ENCODE measurements at regions not wholly inside any gene's neighbourhood (a gene's known extent, or its start where the extent isn't known, plus 50 kb on each side); places are given as distances from the start of the nearest gene placed in this dataset.

GRCh38 chr5:169426784-169427183 is 125.8 kb upstream of the SLIT3 start:
- Mint-ChIP-seq H3K4me1 (peaks cover 13% of the 10 kb centered on the region), H3K9me3 (peaks cover 3% of the 10 kb centered on the region), H3K4me3 (no peak overlapping the region), H3K27ac (no peak overlapping the region), H3K36me3 (ENCODE audit: low read depth) (no peaks in the 10 kb centered on the region), H3K27me3 (ENCODE audit: low read depth) (no peaks in the 10 kb centered on the region)
- no peak for TF ChIP-seq CTCF (IDR thresholded peaks at IDR 0.05; ENCODE audit: unreplicated experiment in 3 of 3)

GRCh38 chr5:169424670-169425378 is 123.9 kb upstream of the SLIT3 start:
- Mint-ChIP-seq H3K36me3 (ENCODE audit: low read depth) (no peaks in the 10 kb centered on the region), H3K27ac (no peak overlapping the region), H3K9me3 (peaks cover 3% of the 10 kb centered on the region), H3K4me3 (no peak overlapping the region), H3K27me3 (ENCODE audit: low read depth) (peaks cover 6% of the 10 kb centered on the region), H3K4me1 (peaks cover 3% of the 10 kb centered on the region)
- TF ChIP-seq CTCF (IDR thresholded peaks at IDR 0.05; ENCODE audit: unreplicated experiment in 3 of 3): no peak

- Mint-ChIP-seq H3K36me3 (ENCODE audit: low read depth) (no peaks in the 10 kb centered on the region), H3K4me1 (no peaks in the 10 kb centered on the region), H3K9me3 (peaks cover 2% of the 10 kb centered on the region), H3K27me3 (ENCODE audit: low read depth) (peaks cover 10% of the 10 kb centered on the region), H3K27ac (no peak overlapping the region), H3K4me3 (no peak overlapping the region)
- no peak for TF ChIP-seq CTCF (IDR thresholded peaks at IDR 0.05; ENCODE audit: unreplicated experiment in 3 of 3)
Observed at GRCh38 chr5:169424279-169424655, 123.3 kb upstream of the SLIT3 start.

GRCh38 chr5:169423580-169424278 is 122.8 kb upstream of the SLIT3 start:
- Mint-ChIP-seq H3K4me1 (no peaks in the 10 kb centered on the region), H3K9me3 (no peaks in the 10 kb centered on the region), H3K27me3 (ENCODE audit: low read depth) (peaks cover 11% of the 10 kb centered on the region), H3K36me3 (ENCODE audit: low read depth) (no peaks in the 10 kb centered on the region), H3K4me3 (no peak overlapping the region), H3K27ac (no peak overlapping the region)
- TF ChIP-seq CTCF (IDR thresholded peaks at IDR 0.05; ENCODE audit: unreplicated experiment in 3 of 3): no peak

GRCh38 chr5:169422087-169422486 is 121.1 kb upstream of the SLIT3 start:
- H3K36me3 Mint-ChIP-seq (ENCODE audit: low read depth): no peaks in the 10 kb centered on the region

More at GRCh38 chr5:169422087-169422486, 121.1 kb upstream of the SLIT3 start:
- H3K27ac Mint-ChIP-seq: no peak overlapping the region
- H3K27me3 Mint-ChIP-seq (ENCODE audit: low read depth): peaks cover 21% of the 10 kb centered on the region
- H3K9me3 Mint-ChIP-seq: peaks cover 5% of the 10 kb centered on the region
- peaks cover 12% of the 10 kb centered on the region for H3K4me1 Mint-ChIP-seq
- TF ChIP-seq CTCF (IDR thresholded peaks at IDR 0.05; ENCODE audit: unreplicated experiment in 3 of 3): no peak
- H3K4me3 Mint-ChIP-seq: no peak overlapping the region
